GM18517 (cell line): ENCODE measurements at regions not wholly inside any gene's neighbourhood (a gene's known extent, or its start where the extent isn't known, plus 50 kb on each side); places are given as distances from the start of the nearest gene placed in this dataset.
"Not testable (repeated sequence)": the region's sequence is repeated elsewhere in the genome, so short reads cannot be mapped to it uniquely, and the experiment has no call there.

Source experiments
- ATAC-seq: cut with Tn5 transposase; IDR thresholded peaks from one replicate; pipeline ENCODE4 v1.9.1; 2021; ENCODE audit warnings: mild to moderate bottlenecking, moderate library complexity; ENCODE audit not compliant: unreplicated experiment

DNA sequence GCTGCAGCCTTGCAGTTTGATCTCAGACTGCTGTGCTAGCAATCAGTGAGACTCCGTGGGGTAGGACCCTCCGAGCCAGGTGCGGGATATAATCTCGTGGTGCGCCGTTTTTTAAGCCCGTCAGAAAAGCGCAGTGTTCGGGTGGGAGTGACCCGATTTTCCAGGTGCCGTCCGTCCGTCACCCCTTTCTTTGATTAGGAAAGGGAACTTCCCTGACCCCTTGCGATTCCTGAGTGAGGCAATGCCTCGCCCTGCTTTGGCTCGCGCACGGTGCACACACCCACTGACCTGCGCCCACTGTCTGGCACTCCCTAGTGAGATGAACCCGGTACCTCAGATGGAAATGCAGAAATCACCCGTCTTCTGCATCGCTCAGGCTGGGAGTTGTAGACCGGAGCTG, 203.2 kb downstream of the SNCAIP start:
- ATAC-seq, result not testable (repeated sequence)

DNA sequence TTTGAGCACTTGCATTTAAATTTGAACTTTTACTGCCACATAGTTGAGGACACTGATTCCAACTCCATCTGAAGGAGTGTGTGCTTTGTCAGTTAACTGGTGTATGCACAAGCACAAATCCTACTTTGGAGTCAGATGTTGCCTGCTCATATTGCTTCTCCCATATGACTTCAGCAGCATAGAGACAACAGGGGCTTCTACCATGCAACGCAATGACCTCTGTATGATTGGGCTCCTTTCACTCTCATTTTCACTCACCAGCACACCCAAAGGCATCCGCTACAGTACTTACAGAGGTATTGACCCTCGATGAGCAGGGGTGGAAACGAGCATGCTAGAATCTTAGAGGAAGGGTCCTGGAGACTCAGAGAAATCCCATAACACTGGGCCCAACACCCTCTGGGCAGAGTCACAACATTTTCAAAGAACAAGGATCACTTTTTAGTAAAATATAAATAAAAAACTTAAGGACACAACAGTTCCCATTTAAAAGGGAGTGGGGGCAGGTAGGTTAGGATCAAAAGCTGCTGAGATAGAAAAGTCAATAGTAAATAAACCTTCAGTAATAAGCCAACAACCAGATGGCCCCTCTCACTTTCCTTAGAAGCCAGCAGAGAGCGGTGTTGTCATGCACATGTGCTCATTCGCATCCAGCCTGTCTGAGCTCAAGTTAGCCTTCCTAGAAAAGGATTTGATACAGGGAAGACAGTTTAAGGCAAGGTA, 203.8 kb downstream of the SNCAIP start:
- no peak for ATAC-seq

DNA sequence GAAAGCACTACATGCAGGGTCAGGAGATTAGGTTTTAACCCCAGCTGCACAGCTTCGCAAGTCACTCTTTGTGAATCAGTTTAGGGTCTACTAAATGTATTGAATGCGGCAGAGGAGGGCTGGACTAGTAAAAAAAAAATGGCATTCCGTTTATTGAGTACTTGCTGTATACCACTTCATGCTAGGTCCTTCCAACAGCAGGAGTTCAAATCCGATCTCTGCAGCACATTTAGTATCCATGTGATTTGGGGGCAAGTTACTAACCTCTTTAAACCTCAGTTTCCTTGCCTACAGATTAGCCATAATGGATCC, 204.4 kb downstream of the SNCAIP start:
- ATAC-seq, result no peak

DNA sequence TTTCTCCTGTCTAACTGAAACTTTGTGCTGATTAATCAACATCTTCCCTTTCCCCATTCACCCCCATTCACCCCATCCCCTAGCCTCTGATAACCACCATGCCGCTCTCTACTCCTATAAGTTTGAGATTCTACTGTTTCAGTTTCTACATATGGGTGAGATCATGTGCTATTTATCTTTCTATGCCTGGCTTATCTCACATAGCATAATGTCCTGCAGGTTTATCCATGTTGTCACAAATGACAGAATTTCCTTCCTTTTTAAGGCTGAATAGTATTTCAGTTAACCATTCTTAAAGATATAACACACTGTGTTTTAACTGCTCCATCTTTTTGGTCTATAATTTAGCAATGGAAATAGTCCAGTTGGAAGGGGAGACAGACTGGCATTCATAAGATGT, 205.1 kb downstream of the SNCAIP start:
- no peak for ATAC-seq

DNA sequence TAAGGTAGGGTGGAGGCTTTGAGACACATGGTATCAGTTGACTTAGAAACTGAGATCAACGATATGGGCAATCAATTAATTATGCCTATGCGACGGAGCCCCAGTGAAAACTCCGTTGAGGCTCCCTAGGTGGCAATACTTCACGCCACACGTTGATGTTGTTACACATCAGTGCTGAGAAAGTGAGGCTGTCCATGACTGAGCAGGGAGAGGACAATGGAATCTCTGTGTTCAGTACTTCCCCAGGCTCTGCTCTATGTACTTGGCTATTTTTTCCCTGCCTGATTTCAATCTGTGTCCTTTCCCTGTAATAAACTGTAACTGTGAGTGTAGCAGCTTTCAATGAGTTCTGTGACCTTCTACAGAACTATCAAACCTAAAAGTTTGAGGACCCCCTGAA, 211.7 kb downstream of the SNCAIP start:
- no peak for ATAC-seq

DNA sequence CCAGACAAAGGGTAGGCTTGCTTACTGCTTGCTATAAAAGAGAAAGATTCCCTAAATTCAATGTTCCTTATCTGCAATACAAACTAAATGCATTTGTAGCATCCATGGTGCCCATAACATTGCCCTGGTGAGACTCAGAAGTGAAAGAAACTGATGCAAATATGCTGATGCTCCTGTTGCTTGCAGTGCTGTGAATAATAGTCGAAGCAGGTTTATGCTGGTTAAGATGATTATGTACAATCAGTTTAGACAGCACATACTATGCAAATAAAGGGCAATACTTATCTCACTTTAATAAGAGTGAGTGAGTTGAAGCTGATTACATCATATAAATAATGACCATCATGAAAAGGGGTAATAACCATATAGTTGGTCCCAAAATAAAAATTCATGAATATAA, 215.5 kb downstream of the SNCAIP start:
- ATAC-seq, result no peak

DNA sequence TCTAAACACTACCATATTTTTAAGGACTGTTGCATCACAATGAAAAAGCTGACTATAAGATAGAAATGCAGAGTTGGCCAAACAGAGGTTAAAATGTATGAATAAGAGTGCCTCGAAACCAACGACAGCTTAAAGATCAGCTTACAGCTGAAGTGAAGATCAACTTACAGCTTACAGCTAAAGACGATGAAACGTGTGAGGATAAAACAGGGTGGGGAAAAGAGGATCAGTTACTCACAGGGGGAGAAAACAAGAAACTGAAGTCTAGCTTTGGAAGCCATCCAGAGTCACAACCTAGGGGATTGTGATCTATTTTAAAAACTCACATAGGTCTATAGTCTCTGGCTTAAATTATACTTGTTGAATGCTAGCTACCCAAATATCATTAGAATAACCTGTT, 220.0 kb downstream of the SNCAIP start:
- no peak for ATAC-seq

DNA sequence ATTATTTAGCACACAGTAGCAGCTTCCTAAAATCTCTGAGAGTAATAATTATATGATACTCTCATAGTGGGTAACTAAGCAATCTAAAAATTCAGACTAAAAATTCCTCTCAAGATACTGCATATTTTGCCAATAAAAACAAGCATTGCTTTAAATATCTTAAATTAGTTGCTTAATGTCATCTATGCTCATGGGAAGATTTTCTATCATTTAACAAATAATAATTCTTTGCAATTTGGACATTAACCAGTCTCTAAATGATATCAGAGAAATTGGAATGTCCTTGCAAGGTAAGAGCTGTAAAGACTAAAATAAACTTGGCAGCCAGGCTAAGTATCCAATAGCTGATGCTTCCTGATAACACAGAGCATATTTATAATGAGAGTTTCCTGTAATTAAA, 221.8 kb downstream of the SNCAIP start:
- ATAC-seq, result no peak

DNA sequence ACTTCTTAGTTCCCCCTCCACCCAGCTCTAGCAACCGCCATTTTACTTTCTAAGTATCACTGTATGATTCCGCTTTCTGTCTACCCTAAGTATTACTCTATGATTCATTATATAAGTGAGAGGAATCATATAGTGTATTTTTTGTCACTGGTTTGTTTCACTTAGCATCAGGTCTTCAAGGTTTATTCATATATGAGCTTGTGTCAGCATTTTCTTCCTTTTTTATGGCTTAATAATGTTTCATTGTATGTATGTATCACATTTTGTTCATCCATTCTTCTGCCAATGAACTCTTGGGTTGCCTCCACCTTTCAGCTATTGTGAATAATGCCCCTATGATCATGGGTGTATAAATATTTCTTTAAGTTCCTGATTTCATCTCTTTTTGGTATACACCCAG, 222.8 kb downstream of the SNCAIP start:
- no peak for ATAC-seq

DNA sequence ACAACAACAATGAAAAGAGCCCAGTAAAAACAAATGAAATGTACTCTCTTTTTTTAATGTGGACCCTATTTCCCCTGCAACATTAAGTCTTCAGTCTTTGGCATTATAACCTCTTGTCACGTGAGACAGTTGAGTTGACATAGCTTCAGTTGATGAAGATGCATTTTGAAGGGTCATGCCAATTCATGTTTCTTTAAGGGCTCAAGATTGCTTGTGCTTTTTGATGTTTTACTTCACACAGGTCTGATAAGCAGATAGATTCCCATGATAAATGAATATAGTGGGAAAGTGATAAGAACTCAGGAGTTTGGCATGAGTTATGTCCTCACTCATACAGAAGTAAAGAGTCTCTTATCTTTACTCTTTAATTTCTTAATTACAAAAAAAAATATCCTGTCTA, 229.4 kb downstream of the SNCAIP start:
- no peak for ATAC-seq

DNA sequence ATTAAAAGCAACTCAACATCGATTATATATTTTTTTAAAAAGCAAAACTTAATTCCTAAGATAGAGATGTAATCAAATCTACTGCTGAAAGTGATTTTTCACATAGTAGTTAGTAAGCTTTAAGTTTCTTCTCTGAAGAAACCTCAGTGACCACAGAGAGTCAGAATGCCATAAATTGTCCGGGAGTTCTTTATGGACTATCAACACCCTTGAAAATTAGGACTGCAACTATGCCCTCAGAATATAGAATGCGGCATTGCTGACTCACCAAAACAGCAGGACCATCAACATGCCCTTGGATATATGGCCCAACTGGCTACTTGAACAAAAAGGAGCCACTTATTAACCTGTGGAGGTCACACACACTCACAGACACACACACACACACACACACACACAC, 228.9 kb upstream of the SNX2 start:
- no peak for ATAC-seq

DNA sequence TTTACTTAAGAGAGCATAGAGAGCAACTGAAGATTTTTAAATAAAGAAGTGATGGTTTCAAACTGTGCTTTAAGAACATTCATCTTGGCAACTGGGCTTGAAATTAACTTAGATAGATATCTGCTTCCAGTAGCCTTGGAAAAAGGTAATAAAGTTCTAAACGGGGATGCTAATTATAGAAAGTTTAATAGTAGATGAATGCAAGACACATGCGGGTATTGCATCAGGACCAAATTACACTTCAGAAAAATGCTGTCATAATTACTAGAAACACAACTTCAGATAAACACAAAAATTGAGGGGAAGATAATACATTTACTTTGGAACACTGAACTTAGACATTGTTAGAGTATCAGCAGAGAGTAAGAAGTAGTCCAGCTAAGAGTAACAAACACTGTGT, 227.7 kb upstream of the SNX2 start:
- no peak for ATAC-seq

DNA sequence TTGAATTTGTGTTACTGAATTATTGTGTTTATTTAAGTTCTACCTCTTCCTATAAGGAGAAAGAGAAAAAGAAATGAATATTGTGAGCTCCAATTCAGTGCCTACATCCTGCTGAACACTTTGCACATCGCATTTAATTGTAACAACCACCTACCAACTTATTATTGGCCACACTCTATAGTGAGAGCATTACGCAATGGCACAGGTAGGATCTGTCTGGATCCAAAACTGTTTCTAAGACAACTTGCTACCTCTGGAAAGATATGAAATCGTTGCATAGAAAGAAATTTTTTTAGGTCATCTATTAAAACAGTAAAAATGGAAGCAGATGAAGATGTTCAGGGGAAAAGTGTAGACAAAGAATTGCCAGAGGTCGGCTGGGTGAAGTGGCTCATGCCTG, 227.2 kb upstream of the SNX2 start:
- ATAC-seq, result no peak

DNA sequence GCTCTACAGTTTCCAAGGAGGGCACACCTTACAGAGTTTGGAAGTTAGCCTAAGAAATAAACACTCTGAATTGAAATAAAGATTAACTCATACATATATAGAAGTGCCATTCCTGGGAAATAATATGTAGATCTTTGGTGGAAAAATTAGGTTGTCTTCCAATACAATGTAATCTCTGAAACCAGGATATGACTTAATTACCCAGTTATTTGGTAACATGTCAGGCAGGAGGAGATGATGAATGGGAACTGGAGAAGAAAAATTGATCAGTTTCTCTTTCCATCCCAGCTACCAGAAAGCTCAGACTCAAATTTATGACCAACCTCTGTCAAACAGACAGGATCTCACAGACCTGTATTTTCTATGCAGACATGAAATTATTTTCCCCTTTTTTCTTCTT, 215.2 kb upstream of the SNX2 start:
- ATAC-seq, result no peak

DNA sequence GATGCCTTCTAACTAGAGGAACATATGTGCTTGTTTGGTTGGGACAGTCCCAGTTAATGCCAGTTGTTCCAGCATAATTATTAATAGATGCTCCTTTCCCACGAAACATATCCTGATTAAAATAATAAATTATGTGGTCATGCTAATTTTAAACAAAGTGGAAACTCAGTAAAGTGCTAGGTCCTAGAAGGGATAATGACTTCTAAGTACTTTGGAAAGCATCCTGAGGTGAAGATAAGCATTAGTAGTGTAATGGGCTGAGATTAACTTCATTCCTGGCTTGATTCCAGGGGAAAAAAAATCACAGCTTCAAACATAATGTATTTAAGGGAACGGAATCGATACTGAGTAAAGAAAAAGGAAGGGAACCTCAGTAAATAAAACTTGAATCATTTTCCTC, 213.7 kb upstream of the SNX2 start:
- ATAC-seq, result no peak

DNA sequence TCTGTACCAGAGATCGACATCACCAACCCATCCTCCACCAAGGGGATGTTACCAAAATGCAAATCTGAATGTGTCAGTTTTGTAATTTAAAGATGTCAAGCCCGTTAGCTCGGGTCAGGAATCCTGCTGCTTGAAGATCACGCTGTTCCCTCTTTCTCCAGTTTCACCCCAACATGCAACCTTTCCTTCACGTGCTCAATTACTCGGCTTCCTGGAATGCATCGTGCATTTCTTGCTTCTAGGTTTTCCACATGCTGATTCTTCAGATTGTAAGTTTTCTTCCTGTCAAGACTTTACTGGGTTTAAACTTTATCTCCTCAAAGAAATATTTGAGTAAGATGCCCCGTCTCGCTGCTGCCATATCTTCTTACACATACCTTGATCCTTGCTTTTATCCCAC, 209.5 kb upstream of the SNX2 start:
- no peak for ATAC-seq

DNA sequence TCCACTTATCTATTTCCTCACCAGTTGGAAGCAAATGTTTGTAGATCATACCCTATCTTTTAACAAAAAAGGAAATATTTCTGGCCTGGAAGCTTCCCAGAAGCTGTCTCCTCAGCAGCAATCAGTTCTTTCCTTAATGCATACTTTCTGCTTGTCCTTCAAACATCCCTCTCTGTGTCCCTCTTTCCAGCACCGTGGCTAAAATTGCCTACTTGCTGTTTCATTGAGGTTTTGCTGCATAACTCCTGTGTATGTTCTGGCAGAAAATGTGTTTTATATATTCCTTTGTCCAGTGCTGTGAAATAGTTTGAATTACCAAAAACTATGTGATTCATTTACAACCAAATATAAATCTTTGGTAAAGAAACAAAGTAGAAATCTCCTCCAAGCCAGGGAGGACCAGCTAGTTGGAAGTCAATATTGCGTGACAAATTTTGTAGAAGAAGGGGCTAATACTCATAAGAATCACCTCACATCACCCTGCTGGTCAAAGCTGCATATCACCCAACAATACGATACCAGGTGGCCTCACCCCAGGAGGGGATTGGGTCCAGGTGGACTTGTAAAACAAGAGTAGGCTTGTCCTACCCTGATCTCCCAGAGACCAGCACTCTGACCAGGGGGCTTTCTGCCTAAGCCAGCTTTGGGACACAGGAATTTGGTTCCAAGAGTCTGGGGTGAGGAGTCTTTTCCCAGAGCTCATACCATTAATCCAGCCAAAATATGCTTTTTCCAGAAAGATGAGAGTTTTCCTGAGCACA, 198.4 kb upstream of the SNX2 start:
- ATAC-seq, result no peak

DNA sequence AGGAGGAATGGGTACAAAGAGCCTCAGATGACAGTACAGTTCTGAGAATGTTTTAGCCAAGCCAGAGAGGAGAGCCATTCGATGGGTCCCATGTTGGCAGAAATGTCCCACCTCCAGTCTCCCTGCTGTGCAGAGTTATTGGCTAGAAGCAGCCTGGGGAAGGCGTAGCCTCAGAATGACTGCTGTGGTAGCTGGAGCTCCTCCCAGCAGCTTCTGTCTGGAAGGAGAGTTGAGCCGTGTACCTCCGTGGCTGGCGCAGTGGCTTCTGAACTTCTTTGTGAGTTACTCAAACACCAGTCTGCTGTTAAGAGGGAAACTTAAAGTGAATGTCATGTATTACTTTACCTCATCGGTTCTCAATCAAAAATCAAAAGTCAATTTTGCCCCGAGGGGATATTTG, 193.3 kb upstream of the SNX2 start:
- no peak for ATAC-seq

DNA sequence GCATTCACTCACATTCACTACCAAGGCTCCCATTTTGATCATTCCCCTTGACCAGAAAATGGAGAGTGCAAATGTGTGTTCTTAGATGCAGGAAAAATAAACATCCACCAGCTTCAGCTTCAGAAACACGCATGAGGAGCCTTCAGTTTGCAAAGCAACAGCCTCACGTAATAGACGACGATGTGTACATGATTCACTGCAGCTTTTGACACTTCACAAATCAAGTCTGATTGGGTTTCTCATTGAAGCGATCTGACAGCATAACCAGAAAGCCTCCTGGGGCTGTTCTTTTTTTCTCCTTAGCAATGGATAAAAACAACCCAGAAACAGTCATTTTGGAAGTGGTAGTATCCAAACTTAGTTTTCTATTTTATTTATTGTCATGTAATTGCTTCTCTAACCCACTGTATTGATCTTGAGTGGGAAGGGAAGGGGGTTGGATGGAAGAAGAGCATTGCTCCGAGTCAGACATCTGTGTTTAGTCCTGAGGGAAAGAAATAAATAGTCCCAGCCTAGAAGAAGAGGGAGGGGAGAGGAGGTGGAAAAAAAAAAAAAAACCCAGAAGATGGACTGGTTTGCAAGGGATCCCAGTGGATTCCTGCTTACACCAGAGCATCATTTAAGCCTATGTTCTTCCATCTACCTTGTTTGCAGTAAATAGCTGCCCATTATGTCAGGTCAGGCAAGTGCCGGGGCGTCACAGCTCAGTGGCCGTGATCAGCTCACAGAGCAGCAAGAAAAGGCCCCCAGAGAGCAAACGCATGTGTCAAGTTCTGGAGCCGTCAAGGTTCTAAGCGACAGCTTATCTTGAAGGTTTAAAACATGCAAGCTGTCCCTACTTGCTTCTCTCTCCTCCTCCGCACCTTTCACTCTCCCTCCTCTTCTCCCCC, 190.2 kb upstream of the SNX2 start:
- no peak for ATAC-seq

DNA sequence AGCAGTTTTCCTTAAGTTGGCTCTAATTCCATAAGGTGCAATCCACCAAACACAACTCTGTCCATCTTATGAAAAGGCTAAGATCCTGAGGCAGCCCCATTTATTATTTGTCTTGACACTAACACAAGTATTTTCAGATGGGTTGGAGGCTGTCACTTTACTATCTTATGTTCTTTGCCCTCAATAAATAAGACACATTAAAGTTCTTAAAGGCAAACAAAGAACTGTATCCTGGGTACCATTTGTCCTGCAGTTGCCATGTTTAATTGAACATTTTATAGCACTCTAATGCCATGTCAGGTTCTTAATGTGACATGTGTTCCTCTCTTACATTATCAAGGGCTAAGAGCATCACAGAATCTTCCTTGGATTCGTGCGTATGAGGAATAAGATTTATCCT, 189.5 kb upstream of the SNX2 start:
- no peak for ATAC-seq

DNA sequence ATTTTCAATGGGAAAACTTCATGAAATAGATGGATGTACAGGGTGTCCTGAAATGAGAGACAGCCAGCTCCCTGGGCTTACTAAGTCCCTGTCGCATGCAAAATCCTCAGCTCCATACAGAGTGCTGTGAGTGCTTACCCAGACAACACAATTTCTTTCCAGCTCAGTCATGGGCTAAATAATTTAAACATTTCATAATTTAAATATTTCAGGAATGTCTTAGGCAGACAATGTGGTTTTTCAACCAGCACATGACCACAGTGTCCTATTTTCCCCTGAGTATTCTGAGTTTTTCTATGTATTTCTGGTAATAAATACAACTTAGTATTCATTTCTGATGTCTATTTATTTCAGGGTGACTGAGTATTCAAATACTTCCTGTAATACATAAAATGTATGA, 188.5 kb upstream of the SNX2 start:
- no peak for ATAC-seq

DNA sequence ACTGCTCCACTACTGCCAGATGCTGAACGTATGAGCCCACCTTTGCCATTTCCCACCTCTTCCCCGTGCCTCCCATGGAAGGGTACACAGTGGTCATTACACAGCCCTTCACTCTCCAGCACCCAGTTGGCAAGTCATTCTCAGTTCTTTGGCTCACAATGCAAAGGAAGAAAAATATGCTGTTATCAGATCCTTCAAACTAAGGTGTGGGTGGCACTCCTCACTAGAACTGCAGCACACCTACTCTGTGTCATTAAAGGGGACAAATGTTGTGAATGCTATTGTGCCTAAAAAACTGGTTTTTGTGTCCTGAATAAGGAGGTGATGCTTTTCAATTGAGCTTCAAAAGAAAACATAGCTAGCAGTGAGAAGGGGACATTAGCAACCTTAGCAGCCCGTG, 183.1 kb upstream of the SNX2 start:
- no peak for ATAC-seq
